MM.1S (cell line): ENCODE measurements at regions not wholly inside any gene's neighbourhood (a gene's known extent, or its start where the extent isn't known, plus 50 kb on each side); places are given as distances from the start of the nearest gene placed in this dataset.

Experiments used
- DNase-seq: peaks from one replicate; pipeline ENCODE4 v3.0.0-alpha.2; 2015
- H2AFZ ChIP-seq: fragments of 300-600 bp; sonication (generic); 2 replicates; pipeline ENCODE4 v1.6.0; 2016; ENCODE audit warnings: antibody characterized with exemption, low read length
- H3F3A ChIP-seq: fragments of 300-600 bp; sonication (generic); 2 replicates; pipeline ENCODE4 v1.6.1; 2016; ENCODE audit warnings: mild to moderate bottlenecking, antibody characterized with exemption, low read length, moderate library complexity, mixed read lengths; ENCODE audit not compliant: insufficient read depth
- H3K27ac ChIP-seq: fragments of 300-600 bp; sonication (generic); 2 replicates; pipeline ENCODE4 v1.5.1; 2016; ENCODE audit warnings: mild to moderate bottlenecking, low read length
- H3K27me3 ChIP-seq: fragments of 300-600 bp; sonication (generic); replicated peaks from 2 replicates; pipeline ENCODE4 v1.6.0; 2016; ENCODE audit warnings: low read length; ENCODE audit not compliant: insufficient read depth
- H3K36me3 ChIP-seq: fragments of 300-600 bp; sonication (generic); replicated peaks from 2 replicates; pipeline ENCODE4 v1.6.1; 2016; ENCODE audit warnings: mild to moderate bottlenecking, low read length, mixed read lengths; ENCODE audit not compliant: insufficient read depth
- H3K4me1 ChIP-seq: fragments of 300-600 bp; sonication (generic); 2 replicates; pipeline ENCODE4 v1.6.1; 2016; ENCODE audit warnings: low read length, mixed read lengths
- H3K4me2 ChIP-seq: fragments of 300-600 bp; sonication (generic); 2 replicates; pipeline ENCODE4 v1.6.0; 2016; ENCODE audit warnings: low read depth, low read length
- H3K4me3 ChIP-seq: fragments of 300-600 bp; sonication (generic); 2 replicates; pipeline ENCODE4 v1.5.1; 2016; ENCODE audit warnings: low read length, mixed read lengths
- H3K79me2 ChIP-seq: fragments of 300-600 bp; sonication (generic); 2 replicates; pipeline ENCODE4 v1.6.1; 2016; ENCODE audit warnings: mixed run types, low read length, mixed read lengths
- H3K9ac ChIP-seq: fragments of 300-600 bp; sonication (generic); 2 replicates; pipeline ENCODE4 v1.6.1; 2016; ENCODE audit warnings: low read length, mixed read lengths
- H3K9me2 ChIP-seq: fragments of 300-600 bp; sonication (generic); replicated peaks from 2 replicates; pipeline ENCODE4 v1.6.1; 2016; ENCODE audit warnings: mild to moderate bottlenecking, low read length, mixed read lengths; ENCODE audit not compliant: insufficient read depth
- H3K9me3 ChIP-seq: fragments of 300-600 bp; sonication (generic); replicated peaks from 2 replicates; pipeline ENCODE4 v1.6.1; 2016; ENCODE audit warnings: mild to moderate bottlenecking, low read length, mixed read lengths; ENCODE audit not compliant: insufficient read depth
- H4K20me1 ChIP-seq: fragments of 300-600 bp; sonication (generic); 2 replicates; pipeline ENCODE4 v1.6.1; 2016; ENCODE audit warnings: mild to moderate bottlenecking, low read length, moderate library complexity, mixed read lengths; ENCODE audit not compliant: insufficient read depth
- EZH2 ChIP-seq: fragments of 300-600 bp; sonication (generic); optimal IDR thresholded peaks from 2 replicates; pipeline ENCODE3; 2017; ENCODE audit warnings: low read depth, mild to moderate bottlenecking, antibody characterized with exemption, low read length, mixed read lengths
- EZH2phosphoT487 ChIP-seq: fragments of 300-600 bp; sonication (generic); IDR thresholded peaks from 2 replicates; pipeline ENCODE4 v1.6.1; 2018; ENCODE audit warnings: antibody characterized with exemption, low read length
- TF ChIP-seq, protein P1 (sequence below): fragments of 300-600 bp; sonication (generic); IDR thresholded peaks from 2 replicates; pipeline ENCODE4 v1.5.1; 2016; ENCODE audit warnings: antibody characterized with exemption, low read length, mixed read lengths

GRCh38 chr5:9869616-9870288 lies 239.6 kb upstream of the TAS2R1 start:
- Histone ChIP-seq H3F3A (no peaks in the 10 kb centered on the region), H3K9ac (no peak overlapping the region), H3K79me2 (no peaks in the 10 kb centered on the region), H3K4me2 (no peak overlapping the region), H2AFZ (no peak overlapping the region), H3K9me3 (no peaks in the 10 kb centered on the region), H3K4me3 (no peak overlapping the region), H3K27ac (no peak overlapping the region), H3K27me3 (no peaks in the 10 kb centered on the region), H3K36me3 (no peaks in the 10 kb centered on the region), H3K9me2 (no peaks in the 10 kb centered on the region), H4K20me1 (no peaks in the 10 kb centered on the region), H3K4me1 (no peaks in the 10 kb centered on the region)
- TF ChIP-seq, protein P1, sequence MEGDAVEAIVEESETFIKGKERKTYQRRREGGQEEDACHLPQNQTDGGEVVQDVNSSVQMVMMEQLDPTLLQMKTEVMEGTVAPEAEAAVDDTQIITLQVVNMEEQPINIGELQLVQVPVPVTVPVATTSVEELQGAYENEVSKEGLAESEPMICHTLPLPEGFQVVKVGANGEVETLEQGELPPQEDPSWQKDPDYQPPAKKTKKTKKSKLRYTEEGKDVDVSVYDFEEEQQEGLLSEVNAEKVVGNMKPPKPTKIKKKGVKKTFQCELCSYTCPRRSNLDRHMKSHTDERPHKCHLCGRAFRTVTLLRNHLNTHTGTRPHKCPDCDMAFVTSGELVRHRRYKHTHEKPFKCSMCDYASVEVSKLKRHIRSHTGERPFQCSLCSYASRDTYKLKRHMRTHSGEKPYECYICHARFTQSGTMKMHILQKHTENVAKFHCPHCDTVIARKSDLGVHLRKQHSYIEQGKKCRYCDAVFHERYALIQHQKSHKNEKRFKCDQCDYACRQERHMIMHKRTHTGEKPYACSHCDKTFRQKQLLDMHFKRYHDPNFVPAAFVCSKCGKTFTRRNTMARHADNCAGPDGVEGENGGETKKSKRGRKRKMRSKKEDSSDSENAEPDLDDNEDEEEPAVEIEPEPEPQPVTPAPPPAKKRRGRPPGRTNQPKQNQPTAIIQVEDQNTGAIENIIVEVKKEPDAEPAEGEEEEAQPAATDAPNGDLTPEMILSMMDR = no peak
- no peak for TF ChIP-seq EZH2
- no peak for DNase-seq

DNA sequence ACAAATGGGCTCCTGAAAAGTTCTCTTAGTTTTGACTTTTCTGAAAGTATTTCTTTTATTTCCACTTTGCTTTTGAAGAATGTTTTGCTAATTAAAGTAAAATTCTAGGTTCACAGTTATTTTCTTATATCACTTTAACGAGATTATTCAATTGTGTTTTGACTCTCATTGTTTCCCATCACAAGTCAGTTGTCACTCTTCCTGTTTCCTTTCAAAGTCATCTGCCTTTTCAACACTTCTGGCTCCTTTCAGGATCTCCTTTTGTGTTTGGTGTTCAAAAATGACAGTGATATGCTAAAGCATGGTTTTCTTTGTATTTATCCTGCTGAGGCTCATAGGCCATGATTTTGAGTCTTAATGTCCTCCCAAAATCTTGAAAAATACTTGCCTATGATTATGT lies 235.4 kb upstream of the TAS2R1 start:
- H3K4me3 ChIP-seq = no peak overlapping the region
- no peaks in the 10 kb centered on the region for H3K27me3 ChIP-seq
- no peak for TF ChIP-seq EZH2
- no peak for TF ChIP-seq EZH2phosphoT487
- TF ChIP-seq, protein P1 = no peak
- H4K20me1 ChIP-seq = no peaks in the 10 kb centered on the region
- no peak for DNase-seq
- no peaks in the 10 kb centered on the region for H3K9me3 ChIP-seq
- H3K4me2 ChIP-seq = no peak overlapping the region
- no peaks in the 10 kb centered on the region for H3K9me2 ChIP-seq
- H3K9ac ChIP-seq = no peak overlapping the region
- no peaks in the 10 kb centered on the region for H3K4me1 ChIP-seq
- no peaks in the 10 kb centered on the region for H3F3A ChIP-seq
- no peak overlapping the region for H3K27ac ChIP-seq
- no peaks in the 10 kb centered on the region for H3K36me3 ChIP-seq
- H3K79me2 ChIP-seq = no peaks in the 10 kb centered on the region
- H2AFZ ChIP-seq = no peak overlapping the region

GRCh38 chr5:9864791-9865190 lies 234.6 kb upstream of the TAS2R1 start:
- Histone ChIP-seq H3K9me2 (no peaks in the 10 kb centered on the region), H4K20me1 (no peaks in the 10 kb centered on the region), H3K4me3 (no peak overlapping the region), H3K9me3 (no peaks in the 10 kb centered on the region), H3K36me3 (no peaks in the 10 kb centered on the region), H3K4me2 (no peak overlapping the region), H3K4me1 (no peaks in the 10 kb centered on the region), H2AFZ (no peak overlapping the region), H3F3A (no peaks in the 10 kb centered on the region), H3K27me3 (no peaks in the 10 kb centered on the region), H3K79me2 (no peaks in the 10 kb centered on the region), H3K9ac (no peak overlapping the region), H3K27ac (no peak overlapping the region)
- TF ChIP-seq EZH2 (no peak), EZH2phosphoT487 (no peak)
- TF ChIP-seq, protein P1 = no peak
- no peak for DNase-seq
